ENCODE measurements at regions not wholly inside any gene's neighbourhood (a gene's known extent, or its start where the extent isn't known, plus 50 kb on each side); places are given as distances from the start of the nearest gene placed in this dataset.

- no peak for DNase-seq
These were observed 430.7 kb downstream of the IDS start for GRCh38 chrX:149074398-149074797.

GRCh38 chrX:149073479-149073878 is 431.6 kb downstream of the IDS start:
- TF ChIP-seq POLR2A (IDR thresholded peaks at IDR 0.05; ENCODE audit: low read length) (no peak), GATA1 (IDR thresholded peaks at IDR 0.05; ENCODE audit: low read depth, low read length) (no peak)
- DNase-seq, result no peak

More at GRCh38 chrX:149074398-149074797, 430.7 kb downstream of the IDS start:
- TF ChIP-seq GATA1 (IDR thresholded peaks at IDR 0.05; ENCODE audit: low read depth, low read length), result no peak
- TF ChIP-seq POLR2A (IDR thresholded peaks at IDR 0.05; ENCODE audit: low read length), result no peak

GRCh38 chrX:149069899-149070298 is 435.2 kb downstream of the IDS start:
- DNase-seq, result no peak
- no peak for TF ChIP-seq POLR2A (IDR thresholded peaks at IDR 0.05; ENCODE audit: low read length)
- TF ChIP-seq GATA1 (IDR thresholded peaks at IDR 0.05; ENCODE audit: low read depth, low read length), result no peak

GRCh38 chrX:149060921-149061320 is 444.2 kb downstream of the IDS start:
- no peak for TF ChIP-seq GATA1 (IDR thresholded peaks at IDR 0.05; ENCODE audit: low read depth, low read length)
- TF ChIP-seq POLR2A (IDR thresholded peaks at IDR 0.05; ENCODE audit: low read length), result no peak
- DNase-seq, result no peak
